ENCODE measurements at regions not wholly inside any gene's neighbourhood (a gene's known extent, or its start where the extent isn't known, plus 50 kb on each side); places are given as distances from the start of the nearest gene placed in this dataset.
A peak's percentile ranks its signal among the peaks of the same experiment; 100 is the strongest.

GRCh38 chr2:240346753-240347372, 88.6 kb upstream of the GPC1 start:
- Histone ChIP-seq H3K27me3 (no peaks in the 10 kb centered on the region), H3K9me3 (no peaks in the 10 kb centered on the region), H3K36me3 (no peaks in the 10 kb centered on the region), H3K4me3 (replicated peaks in 1 of 3) (no peak overlapping the region), H3K4me1 (peaks cover 10 to 25% of the 10 kb centered on the region in 2 donors), H3K27ac (peak overlapping the region in 1 of 3 donors; percentile 65)
- peak; percentile 95 to 96 for DNase-seq
- TF ChIP-seq POLR2A (IDR thresholded peaks at IDR 0.05) (no peak), CTCF (IDR thresholded peaks at IDR 0.05) (no peak)
- 36 to 68% methylated on average over 9 to 13 of the region's 20 CpGs for WGBS, 2 donors
- intact Hi-C loops (cut with DNase I), result no loop called here

- WGBS, 2 donors, result 37 to 48% methylated on average over 6 to 9 of the region's 13 CpGs
- Histone ChIP-seq H3K36me3 (no peaks in the 10 kb centered on the region), H3K27me3 (no peaks in the 10 kb centered on the region), H3K9me3 (no peaks in the 10 kb centered on the region), H3K27ac (peak overlapping the region in 2 of 3 donors; percentile 58 to 65), H3K4me1 (peaks cover 15 to 30% of the 10 kb centered on the region in 2 donors), H3K4me3 (replicated peaks in 1 of 3) (no peak overlapping the region)
- DNase-seq, result peak; percentile 71 to 75
- intact Hi-C loops (cut with DNase I), result no loop called here
- TF ChIP-seq POLR2A (IDR thresholded peaks at IDR 0.05), result no peak
- no peak for TF ChIP-seq CTCF (IDR thresholded peaks at IDR 0.05)
These were observed 88.0 kb upstream of the GPC1 start for GRCh38 chr2:240347373-240347940.

GRCh38 chr2:240347949-240348500, 87.4 kb upstream of the GPC1 start:
- peaks cover 15 to 33% of the 10 kb centered on the region in 2 donors for H3K4me1 ChIP-seq
- H3K9me3 ChIP-seq, result no peaks in the 10 kb centered on the region
- no peak for TF ChIP-seq POLR2A (IDR thresholded peaks at IDR 0.05)
- no peak for TF ChIP-seq CTCF (IDR thresholded peaks at IDR 0.05)
- no peaks in the 10 kb centered on the region for H3K27me3 ChIP-seq
- intact Hi-C loops (cut with DNase I), result no loop called here
- H3K27ac ChIP-seq, result peak overlapping the region in 2 of 3 donors; percentile 10 to 65
- peak in 1 of 2 donors; percentile 12 for DNase-seq
- H3K36me3 ChIP-seq, result no peaks in the 10 kb centered on the region
- WGBS, 2 donors, result 85 to 89% methylated on average over 7 to 8 of the region's 8 CpGs
- H3K4me3 ChIP-seq (replicated peaks in 1 of 3), result no peak overlapping the region

- TF ChIP-seq POLR2A (IDR thresholded peaks at IDR 0.05) (no peak), CTCF (IDR thresholded peaks at IDR 0.05) (no peak)
- Histone ChIP-seq H3K36me3 (no peaks in the 10 kb centered on the region), H3K4me3 (replicated peaks in 1 of 3) (no peak overlapping the region), H3K27ac (peak overlapping the region in 1 of 3 donors; percentile 65), H3K27me3 (no peaks in the 10 kb centered on the region), H3K4me1 (peaks cover 15 to 33% of the 10 kb centered on the region in 2 donors), H3K9me3 (no peaks in the 10 kb centered on the region)
- 77 to 86% methylated on average over 6 to 8 of the region's 8 CpGs for WGBS, 2 donors
- intact Hi-C loops (cut with DNase I), result no loop called here
- DNase-seq, result peak; percentile 37 to 69
These were observed 86.9 kb upstream of the GPC1 start for GRCh38 chr2:240348522-240348921.
